ENCODE measurements at regions not wholly inside any gene's neighbourhood (a gene's known extent, or its start where the extent isn't known, plus 50 kb on each side); places are given as distances from the start of the nearest gene placed in this dataset.

DNA sequence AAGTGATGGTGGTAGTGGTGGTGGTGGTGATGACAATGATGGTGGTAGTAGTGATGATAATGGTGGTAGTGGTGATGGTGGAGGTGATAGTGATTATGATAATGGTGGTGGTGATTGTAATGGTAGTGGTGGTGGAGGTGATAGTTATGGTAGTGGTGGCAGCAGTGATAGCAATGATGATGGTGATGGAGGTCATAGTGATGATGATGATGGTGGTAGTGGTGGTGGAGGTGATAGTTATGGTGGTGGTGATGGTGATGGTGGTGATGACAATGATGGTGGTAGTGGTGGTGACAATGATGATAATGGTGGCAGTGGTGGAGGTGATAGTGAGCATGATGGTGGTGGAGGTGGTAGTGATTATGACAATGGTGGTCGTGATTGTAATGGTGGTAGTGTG, 191.7 kb upstream of the RNF32 start:
- TF ChIP-seq, protein P1, sequence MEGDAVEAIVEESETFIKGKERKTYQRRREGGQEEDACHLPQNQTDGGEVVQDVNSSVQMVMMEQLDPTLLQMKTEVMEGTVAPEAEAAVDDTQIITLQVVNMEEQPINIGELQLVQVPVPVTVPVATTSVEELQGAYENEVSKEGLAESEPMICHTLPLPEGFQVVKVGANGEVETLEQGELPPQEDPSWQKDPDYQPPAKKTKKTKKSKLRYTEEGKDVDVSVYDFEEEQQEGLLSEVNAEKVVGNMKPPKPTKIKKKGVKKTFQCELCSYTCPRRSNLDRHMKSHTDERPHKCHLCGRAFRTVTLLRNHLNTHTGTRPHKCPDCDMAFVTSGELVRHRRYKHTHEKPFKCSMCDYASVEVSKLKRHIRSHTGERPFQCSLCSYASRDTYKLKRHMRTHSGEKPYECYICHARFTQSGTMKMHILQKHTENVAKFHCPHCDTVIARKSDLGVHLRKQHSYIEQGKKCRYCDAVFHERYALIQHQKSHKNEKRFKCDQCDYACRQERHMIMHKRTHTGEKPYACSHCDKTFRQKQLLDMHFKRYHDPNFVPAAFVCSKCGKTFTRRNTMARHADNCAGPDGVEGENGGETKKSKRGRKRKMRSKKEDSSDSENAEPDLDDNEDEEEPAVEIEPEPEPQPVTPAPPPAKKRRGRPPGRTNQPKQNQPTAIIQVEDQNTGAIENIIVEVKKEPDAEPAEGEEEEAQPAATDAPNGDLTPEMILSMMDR (IDR thresholded peaks at IDR 0.05) = no peak
- TF ChIP-seq POLR2A (IDR thresholded peaks at IDR 0.05) (no peak), EP300 (IDR thresholded peaks at IDR 0.05) (no peak), POLR2AphosphoS5 (IDR thresholded peaks at IDR 0.05) (no peak)
